ENCODE measurements at regions not wholly inside any gene's neighbourhood (a gene's known extent, or its start where the extent isn't known, plus 50 kb on each side); places are given as distances from the start of the nearest gene placed in this dataset.

DNA sequence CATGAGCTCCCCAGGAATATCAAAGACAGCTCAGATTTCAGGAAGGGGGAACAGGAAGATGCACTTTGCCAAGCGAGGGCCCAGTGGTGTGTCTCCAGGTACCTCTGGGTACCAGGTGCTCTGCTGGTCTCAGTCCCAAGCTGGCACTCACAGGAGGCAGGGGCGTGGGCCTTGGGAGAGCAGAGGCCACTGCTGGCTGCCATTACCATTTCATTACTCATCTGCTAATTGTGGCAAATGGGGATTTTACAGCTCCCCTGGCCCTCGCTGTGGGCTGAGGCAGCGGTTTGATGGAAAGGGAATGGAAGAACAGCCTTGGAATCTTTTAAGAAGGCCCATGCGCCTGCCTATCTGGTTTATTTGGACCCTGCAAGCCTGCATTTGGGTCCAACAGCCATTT lies 192.0 kb upstream of the NAV2 start:
- TF ChIP-seq, protein P1, sequence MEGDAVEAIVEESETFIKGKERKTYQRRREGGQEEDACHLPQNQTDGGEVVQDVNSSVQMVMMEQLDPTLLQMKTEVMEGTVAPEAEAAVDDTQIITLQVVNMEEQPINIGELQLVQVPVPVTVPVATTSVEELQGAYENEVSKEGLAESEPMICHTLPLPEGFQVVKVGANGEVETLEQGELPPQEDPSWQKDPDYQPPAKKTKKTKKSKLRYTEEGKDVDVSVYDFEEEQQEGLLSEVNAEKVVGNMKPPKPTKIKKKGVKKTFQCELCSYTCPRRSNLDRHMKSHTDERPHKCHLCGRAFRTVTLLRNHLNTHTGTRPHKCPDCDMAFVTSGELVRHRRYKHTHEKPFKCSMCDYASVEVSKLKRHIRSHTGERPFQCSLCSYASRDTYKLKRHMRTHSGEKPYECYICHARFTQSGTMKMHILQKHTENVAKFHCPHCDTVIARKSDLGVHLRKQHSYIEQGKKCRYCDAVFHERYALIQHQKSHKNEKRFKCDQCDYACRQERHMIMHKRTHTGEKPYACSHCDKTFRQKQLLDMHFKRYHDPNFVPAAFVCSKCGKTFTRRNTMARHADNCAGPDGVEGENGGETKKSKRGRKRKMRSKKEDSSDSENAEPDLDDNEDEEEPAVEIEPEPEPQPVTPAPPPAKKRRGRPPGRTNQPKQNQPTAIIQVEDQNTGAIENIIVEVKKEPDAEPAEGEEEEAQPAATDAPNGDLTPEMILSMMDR (IDR thresholded peaks at IDR 0.05), result no peak
- TF ChIP-seq POLR2A (IDR thresholded peaks at IDR 0.05), result no peak
